A673 (cell line): ENCODE measurements at regions not wholly inside any gene's neighbourhood (a gene's known extent, or its start where the extent isn't known, plus 50 kb on each side); places are given as distances from the start of the nearest gene placed in this dataset.

ENCODE experiments used
- BruUV-seq: library from RNA; stranded (reverse); fragments of 400-500 nt; replicated peaks from 2 replicates; lab custom pipeline; 2021; lab: Mats Ljungman, UMichigan
- CTCF ChIA-PET: fragments of 300-600 bp; sonication (Branson Sonifier 250); formaldehyde crosslinking; loops from one replicate; lab custom pipeline; 2022; ENCODE audit warnings: antibody characterized with exemption; lab: Charles Lee
- POLR2A ChIA-PET: fragments of 300-600 bp; sonication (Branson Sonifier 250); formaldehyde crosslinking; loops from one replicate; lab custom pipeline; 2022; ENCODE audit warnings: antibody characterized with exemption; ENCODE audit not compliant: low non-redundant PET; lab: Charles Lee
- DNase-seq: peaks from one replicate; pipeline ENCODE4 v3.0.0-alpha.2; 2015; ENCODE audit warnings: low spot score
- H3K27ac ChIP-seq: fragments of 200-600 bp; sonication (generic); 2 replicates; pipeline ENCODE4 v1.5.1; 2016; ENCODE audit warnings: mixed run types, low read depth, mild to moderate bottlenecking, mixed read lengths, antibody characterized with exemption, low read length; ENCODE audit not compliant: poor library complexity, severe bottlenecking
- H3K27me3 ChIP-seq: fragments of 200-600 bp; sonication (generic); replicated peaks from 2 replicates; pipeline ENCODE4 v1.6.1; 2017; ENCODE audit warnings: mixed run types, low read depth, mild to moderate bottlenecking, mixed read lengths, antibody characterized with exemption, low read length; ENCODE audit not compliant: insufficient read depth, poor library complexity
- H3K36me3 ChIP-seq: fragments of 200-600 bp; sonication (generic); 2 replicates; pipeline ENCODE4 v1.6.1; 2016; ENCODE audit warnings: mixed run types, mild to moderate bottlenecking, mixed read lengths, antibody characterized with exemption, low read length; ENCODE audit not compliant: insufficient read depth, poor library complexity, severe bottlenecking
- H3K4me1 ChIP-seq: fragments of 200-600 bp; sonication (generic); 2 replicates; pipeline ENCODE4 v1.6.1; 2017; ENCODE audit warnings: mixed run types, mild to moderate bottlenecking, mixed read lengths, antibody characterized with exemption, low read length; ENCODE audit not compliant: insufficient read depth, poor library complexity, severe bottlenecking
- H3K4me3 ChIP-seq: fragments of 200-600 bp; sonication (generic); 2 replicates; pipeline ENCODE4 v1.5.1; 2016; ENCODE audit warnings: low read depth, mixed run types, mild to moderate bottlenecking, mixed read lengths, low read length; ENCODE audit not compliant: poor library complexity, severe bottlenecking
- H3K9me3 ChIP-seq: fragments of 200-600 bp; sonication (generic); 2 replicates; pipeline ENCODE4 v1.6.1; 2016; ENCODE audit warnings: mixed run types, low read depth, mild to moderate bottlenecking, mixed read lengths, antibody characterized with exemption, low read length; ENCODE audit not compliant: poor library complexity, severe bottlenecking
- EZH2 ChIP-seq: fragments of 200-600 bp; sonication (generic); IDR thresholded peaks from 2 replicates; pipeline ENCODE4 v1.6.1; 2017; ENCODE audit warnings: borderline replicate concordance, low read depth, mild to moderate bottlenecking, mixed read lengths, antibody characterized with exemption, low read length; ENCODE audit not compliant: poor library complexity, severe bottlenecking
- intact Hi-C: fragments of 100-400 bp; cut with micrococcal nuclease; formaldehyde crosslinking; loops from one replicate; pipeline ENCODE4 v1.10.0; 2022; ENCODE audit not compliant: unreplicated experiment
- TF ChIP-seq, protein P1 (sequence below): fragments of 300-800, 200-600 bp; sonication (generic); conservative IDR thresholded peaks from 2 replicates; pipeline ENCODE4 v1.5.1; 2017; ENCODE audit warnings: low read depth, mild to moderate bottlenecking, antibody characterized with exemption, low read length, moderate library complexity, mixed read lengths

DNA sequence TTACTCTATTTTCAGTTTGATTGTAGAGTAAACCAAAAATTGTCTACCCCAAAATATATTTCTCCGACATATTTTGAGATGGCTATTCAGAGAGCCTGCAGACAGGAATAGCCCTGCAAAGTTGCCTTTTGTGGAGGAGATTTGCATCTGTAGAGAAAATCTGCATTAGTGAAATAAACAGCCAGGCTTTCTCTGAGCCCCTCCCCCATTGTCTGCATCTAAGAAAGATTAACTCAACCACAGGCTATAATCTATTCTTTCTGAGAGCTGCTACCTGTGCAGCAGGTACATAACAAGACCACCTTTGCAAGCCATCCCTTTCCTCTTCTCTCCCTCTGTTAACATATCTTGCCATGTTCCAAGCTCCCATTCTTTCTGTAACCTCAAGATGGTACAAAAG, 1034.2 kb downstream of the SORCS3 start:
- CTCF ChIA-PET: no interaction called here
- no TSS peak for BruUV-seq
- no peaks in the 10 kb centered on the region for H3K27me3 ChIP-seq
- intact Hi-C loops: no loop called here
- H3K27ac ChIP-seq: no peak overlapping the region
- no peak overlapping the region for H3K4me3 ChIP-seq
- H3K36me3 ChIP-seq: no peaks in the 10 kb centered on the region
- no peak for DNase-seq
- TF ChIP-seq, protein P1, sequence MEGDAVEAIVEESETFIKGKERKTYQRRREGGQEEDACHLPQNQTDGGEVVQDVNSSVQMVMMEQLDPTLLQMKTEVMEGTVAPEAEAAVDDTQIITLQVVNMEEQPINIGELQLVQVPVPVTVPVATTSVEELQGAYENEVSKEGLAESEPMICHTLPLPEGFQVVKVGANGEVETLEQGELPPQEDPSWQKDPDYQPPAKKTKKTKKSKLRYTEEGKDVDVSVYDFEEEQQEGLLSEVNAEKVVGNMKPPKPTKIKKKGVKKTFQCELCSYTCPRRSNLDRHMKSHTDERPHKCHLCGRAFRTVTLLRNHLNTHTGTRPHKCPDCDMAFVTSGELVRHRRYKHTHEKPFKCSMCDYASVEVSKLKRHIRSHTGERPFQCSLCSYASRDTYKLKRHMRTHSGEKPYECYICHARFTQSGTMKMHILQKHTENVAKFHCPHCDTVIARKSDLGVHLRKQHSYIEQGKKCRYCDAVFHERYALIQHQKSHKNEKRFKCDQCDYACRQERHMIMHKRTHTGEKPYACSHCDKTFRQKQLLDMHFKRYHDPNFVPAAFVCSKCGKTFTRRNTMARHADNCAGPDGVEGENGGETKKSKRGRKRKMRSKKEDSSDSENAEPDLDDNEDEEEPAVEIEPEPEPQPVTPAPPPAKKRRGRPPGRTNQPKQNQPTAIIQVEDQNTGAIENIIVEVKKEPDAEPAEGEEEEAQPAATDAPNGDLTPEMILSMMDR: no peak
- TF ChIP-seq EZH2: no peak
- H3K9me3 ChIP-seq: no peaks in the 10 kb centered on the region
- POLR2A ChIA-PET: no interaction called here
- no peaks in the 10 kb centered on the region for H3K4me1 ChIP-seq

DNA sequence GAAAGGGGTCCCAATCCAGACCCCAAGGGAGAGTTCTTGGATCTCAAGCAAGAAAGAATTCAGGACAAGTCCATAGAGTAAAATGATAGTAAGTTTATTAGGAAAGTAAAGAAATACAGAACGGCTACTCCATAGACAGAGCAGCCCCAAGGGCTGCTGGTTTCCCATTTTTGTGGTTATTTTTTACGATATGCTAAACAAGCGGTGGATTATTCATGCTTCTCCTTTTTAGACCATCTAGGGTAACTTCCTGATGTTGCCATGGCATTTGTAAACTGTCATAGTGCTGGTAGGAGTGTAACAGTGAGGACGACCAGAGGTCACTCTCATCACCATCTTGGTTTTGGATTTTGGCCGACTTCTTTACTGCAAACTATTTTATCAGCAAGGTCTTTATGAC, 1033.4 kb downstream of the SORCS3 start:
- no peak for DNase-seq
- Histone ChIP-seq H3K27me3 (no peaks in the 10 kb centered on the region), H3K4me3 (no peak overlapping the region), H3K36me3 (no peaks in the 10 kb centered on the region), H3K9me3 (no peaks in the 10 kb centered on the region), H3K4me1 (no peaks in the 10 kb centered on the region), H3K27ac (no peak overlapping the region)
- intact Hi-C loops: no loop called here
- ChIA-PET POLR2A (no interaction called here), CTCF (no interaction called here)
- no peak for TF ChIP-seq EZH2
- TF ChIP-seq, protein P1: no peak
- BruUV-seq: no TSS peak

DNA sequence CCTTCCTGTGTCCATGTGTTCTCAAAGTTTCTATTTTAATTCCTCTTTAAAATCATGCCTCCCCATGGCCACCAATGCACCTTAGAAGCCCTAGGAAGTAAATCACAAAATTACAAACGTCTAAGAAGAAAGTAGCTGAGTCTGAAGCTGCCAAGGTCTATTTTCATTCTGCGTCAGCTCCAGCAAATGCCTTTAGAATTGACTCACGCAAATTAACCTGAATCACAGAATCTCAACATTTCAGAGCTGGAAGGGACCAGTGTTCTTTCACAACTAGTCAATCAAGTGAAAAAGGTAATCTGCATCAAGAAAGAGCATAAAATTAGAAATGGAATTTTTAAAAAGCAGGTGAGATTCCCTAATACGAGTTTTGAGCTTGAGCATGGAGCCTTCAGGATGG, 1017.6 kb downstream of the SORCS3 start:
- Histone ChIP-seq H3K36me3 (no peaks in the 10 kb centered on the region), H3K4me1 (peaks cover 9% of the 10 kb centered on the region), H3K27ac (no peak overlapping the region), H3K27me3 (no peaks in the 10 kb centered on the region), H3K4me3 (no peak overlapping the region), H3K9me3 (no peaks in the 10 kb centered on the region)
- ChIA-PET POLR2A (no interaction called here), CTCF (no interaction called here)
- no peak for TF ChIP-seq EZH2
- TF ChIP-seq, protein P1: no peak
- intact Hi-C loops: no loop called here
- DNase-seq: no peak
- no TSS peak for BruUV-seq
